Muscle of arm (tissue), 1 donor: ENCODE measurements at regions not wholly inside any gene's neighbourhood (a gene's known extent, or its start where the extent isn't known, plus 50 kb on each side); places are given as distances from the start of the nearest gene placed in this dataset.
"Not testable (repeated sequence)": the region's sequence is repeated elsewhere in the genome, so short reads cannot be mapped to it uniquely, and the experiment has no call there.

ENCODE experiments used
- DNase-seq: peaks from one replicate; pipeline ENCODE4 v3.0.0-alpha.2; 2013

DNA sequence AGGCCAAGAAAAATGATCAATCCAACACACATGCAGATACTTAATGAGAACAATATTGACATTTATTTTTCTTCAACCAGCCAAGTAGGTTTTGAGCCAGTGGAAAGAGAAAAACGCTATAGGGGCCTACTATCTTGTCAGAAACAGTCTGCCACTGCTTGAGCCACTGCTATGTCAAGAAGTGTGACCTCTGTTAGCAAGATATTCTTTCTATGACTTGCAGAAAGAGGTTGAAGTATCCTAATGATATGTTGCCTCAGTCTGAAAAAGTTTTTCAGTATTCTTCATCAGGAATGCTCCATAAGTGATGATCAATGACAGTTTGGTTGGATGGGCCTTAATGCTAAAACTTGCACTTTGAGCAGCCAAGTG, 328.4 kb upstream of the KCND2 start:
- no peak for DNase-seq

- no peak for DNase-seq
Measured at GRCh38 chr7:119945822-119946221, 327.2 kb upstream of the KCND2 start.

DNA sequence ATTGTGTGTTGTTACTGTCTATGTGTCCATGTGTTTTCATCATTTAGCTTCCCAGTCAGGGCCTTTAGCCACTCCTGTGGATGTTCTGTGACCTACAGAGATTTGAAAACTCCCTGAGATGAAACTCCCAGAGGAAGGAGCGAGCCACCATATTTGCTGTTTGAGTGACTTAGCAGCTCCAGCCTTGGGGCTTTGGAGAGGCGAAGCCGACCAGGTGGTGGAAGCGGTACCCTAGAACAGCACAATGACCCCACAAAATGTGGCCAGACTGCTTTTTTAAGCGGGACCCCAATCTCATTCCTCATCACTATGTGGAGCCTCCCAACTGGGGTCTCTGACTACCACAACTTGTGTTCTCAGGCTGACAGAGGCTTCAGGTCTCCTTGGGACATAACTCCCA, 323.9 kb upstream of the KCND2 start:
- DNase-seq: no peak

GRCh38 chr7:119950390-119951041, 322.5 kb upstream of the KCND2 start:
- DNase-seq: not testable (repeated sequence)

- DNase-seq: not testable (repeated sequence)
Measured at GRCh38 chr7:119951614-119952013, 321.4 kb upstream of the KCND2 start.

- DNase-seq: no peak
Measured at GRCh38 chr7:119957335-119957734, 315.6 kb upstream of the KCND2 start.

- DNase-seq: no peak
Measured at GRCh38 chr7:119959811-119960210, 313.2 kb upstream of the KCND2 start.

DNA sequence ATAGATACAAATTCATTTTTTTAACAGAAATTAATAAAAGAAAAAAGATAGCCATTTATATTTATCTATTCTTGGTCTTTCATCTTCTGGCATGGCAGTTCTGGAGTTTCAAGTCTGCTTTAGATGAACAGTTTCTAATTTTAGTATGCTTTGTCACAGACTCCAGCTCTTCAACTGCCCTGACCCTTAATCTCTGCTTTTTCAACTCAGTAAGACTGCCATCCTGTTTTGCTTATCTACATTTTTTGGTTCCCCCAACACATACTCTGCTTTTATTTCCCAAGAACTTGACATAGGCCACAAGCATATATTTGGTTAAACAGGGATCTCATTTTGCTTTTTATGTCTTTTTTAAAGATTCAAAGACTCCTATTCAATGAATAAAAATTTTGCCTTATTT, 309.3 kb upstream of the KCND2 start:
- no peak for DNase-seq

DNA sequence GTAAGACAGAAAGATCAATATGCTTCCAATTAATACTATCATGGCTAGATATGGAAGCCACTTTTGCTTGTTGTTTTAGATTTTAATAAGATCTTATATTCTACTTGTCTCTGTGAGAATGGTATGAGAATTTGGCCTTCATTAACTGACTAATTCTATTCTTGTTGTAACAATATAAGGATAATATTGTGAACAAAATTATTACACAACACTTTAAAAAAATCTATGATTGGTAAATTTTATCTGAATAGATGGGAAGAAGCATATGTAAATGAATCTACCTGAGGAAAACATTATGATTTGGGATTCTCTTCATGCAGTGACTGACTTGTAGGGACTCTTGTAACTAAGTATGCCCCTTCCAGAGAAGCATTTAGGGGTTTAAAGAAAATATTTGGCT, 308.9 kb upstream of the KCND2 start:
- no peak for DNase-seq

DNA sequence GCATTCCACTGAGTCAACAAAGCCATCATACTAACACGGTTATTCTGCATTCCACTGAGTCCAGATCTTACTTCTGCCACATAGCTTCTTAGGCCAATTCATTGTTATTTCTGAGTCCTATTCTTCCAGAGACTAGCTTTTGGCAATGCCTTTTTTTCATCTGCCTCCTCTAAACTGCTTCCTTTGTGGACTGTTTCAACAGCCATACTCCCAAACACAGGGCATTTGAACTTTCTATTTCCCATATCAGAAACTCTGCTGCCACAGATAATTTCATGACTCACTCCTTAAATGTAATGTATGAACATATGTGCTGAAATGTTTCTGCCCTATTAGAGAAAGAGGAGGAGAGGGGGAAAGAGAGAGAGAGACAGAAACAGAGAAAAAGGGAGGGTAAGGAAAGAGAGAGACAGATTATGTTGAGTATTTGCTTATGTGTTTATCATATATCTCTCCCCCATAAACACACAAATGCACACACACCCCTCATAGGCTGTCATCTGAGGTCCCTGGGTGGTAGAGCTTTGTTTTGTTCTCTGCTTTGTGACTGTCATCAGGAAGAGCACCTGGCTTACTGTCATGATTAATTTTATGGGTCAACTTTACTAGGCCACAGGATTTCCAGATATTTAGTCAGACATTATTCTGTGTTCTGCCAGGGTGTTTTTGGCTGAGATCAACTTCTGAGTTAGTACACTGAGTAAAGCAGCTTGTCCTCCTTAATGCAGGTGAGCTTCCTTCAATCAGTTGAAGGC, 308.0 kb upstream of the KCND2 start:
- no peak for DNase-seq

DNA sequence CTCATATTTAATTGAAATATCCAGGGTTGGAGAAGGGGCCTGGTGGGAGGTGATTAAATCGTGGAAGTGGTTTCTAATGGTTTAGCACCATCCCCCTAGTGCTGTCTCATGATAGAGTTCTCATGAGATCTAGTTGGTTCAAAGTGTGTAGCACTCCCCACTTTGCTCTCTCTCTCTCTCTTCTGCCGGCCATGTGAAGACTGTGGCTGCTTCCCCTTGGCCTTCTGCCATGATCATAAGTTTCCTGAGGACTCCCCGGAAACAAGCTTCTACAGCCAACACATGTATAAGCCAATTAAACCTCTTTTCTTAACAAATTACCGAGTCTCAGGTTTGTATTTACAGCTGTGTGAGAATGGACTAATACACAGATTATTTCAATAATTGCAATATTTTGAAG, 305.8 kb upstream of the KCND2 start:
- no peak for DNase-seq

DNA sequence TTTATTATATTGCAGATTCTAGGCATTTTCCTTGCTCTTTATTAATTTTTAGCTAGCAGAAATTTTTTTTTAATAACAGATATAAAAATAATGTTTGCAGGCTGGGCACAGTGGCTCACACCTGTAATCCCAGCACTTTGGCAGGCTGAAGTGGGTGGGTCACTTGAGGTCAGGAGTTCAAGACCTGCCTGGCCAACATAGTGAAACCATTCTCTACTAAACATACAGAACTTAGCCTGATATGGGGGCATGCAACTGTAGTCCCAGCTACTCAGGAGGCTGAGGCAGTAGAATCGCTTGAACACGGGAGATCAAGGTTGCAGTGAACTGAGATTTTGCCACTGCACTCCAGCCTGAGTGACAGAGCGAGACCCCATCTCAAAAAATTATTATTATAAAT, 304.6 kb upstream of the KCND2 start:
- not testable (repeated sequence) for DNase-seq

DNA sequence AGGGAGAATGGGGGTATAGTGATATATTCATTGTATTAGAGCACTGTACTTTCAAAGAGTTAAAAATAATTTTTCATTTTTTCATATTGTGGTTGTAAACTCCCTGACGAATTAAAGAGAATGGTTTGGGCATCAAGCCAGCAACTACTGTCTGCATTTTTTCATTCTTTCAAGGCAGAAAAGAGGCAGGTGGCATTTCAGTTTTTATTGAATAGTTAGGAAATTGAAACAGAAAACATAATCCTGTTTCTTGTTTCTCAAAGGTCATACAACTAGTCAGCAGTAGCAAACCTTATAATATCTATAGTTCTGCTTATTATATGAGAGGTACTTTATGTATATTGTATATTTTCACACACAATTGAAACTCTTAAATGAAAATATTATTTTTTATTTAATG, 303.9 kb upstream of the KCND2 start:
- DNase-seq: no peak

DNA sequence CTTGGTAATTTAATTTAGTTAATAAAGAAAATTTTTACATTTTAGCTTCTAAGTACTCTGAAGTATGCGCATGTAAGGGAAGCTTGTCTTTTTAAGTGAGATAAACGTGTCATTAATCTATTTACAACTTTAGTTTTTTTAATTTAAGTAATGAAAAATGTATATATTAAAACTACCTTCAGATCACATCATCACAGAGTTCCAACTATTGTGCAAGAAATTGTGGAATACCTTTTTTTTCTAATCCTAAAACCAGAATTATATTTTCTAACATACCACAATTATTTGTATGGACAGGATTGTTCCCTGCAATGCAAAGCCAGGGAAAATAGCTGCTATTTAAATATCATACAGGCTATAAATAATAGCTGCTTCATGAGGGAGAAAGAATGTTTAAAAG, 303.2 kb upstream of the KCND2 start:
- DNase-seq: no peak

- no peak for DNase-seq
Measured at GRCh38 chr7:119974972-119975371, 298.0 kb upstream of the KCND2 start.

DNA sequence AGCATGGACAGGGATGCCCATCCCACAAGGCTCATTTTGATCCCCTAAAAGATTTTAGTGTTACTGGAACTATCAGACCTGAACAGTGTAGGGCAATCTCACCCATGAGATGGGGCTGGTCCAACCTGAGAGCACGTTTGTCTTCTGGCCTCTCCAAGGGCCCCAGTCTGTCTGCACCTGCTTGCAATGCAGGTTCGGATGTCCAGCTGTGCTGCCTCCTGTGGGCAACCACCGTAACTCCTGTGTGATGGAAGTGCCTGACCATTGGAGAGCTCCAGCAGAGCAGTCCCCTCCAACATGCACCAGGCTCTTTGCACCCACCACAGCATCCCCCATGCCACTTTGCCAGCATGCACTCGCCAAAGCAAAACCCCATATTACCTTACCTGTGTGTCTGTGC, 290.1 kb upstream of the KCND2 start:
- DNase-seq: no peak

GRCh38 chr7:119983468-119983867, 289.5 kb upstream of the KCND2 start:
- DNase-seq: no peak

DNA sequence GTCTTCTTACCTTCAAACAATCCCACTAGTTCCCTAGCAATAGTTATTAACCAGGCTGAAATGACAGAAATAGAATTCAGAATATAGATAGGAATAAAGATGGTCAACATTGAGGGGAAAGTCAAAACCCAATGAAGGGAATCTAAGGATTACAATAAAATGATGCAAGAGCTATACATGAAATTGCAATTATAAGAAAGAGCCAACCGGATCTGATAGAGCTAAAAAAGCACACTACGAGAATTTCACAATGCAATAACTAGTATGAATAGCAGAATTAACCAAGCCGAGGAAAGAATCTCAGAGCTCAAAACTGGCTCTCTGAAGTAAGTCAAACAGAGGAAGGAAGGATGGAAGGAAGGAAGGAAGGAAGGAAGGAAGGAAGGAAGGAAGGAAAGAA, 288.7 kb upstream of the KCND2 start:
- DNase-seq: no peak

- no peak for DNase-seq
Measured at GRCh38 chr7:119988401-119988800, 284.6 kb upstream of the KCND2 start.

DNA sequence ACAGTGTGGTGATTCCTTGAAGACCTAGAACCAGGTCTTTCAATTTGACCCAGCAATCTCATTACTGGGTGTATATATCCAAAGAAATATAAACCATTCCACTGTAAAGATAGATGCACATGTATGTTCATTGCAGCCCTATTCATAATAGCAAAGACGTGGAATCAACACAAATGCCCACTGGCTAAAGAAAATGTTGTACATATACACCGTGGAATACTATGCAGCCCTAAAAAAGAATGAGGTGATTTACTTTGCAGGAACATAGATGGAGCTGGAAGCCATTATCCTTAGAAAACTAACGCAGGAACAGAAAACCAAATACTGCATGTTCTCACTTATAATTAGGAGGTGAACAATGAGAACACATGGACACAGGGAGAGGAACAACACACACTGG, 278.0 kb upstream of the KCND2 start:
- no peak for DNase-seq

DNA sequence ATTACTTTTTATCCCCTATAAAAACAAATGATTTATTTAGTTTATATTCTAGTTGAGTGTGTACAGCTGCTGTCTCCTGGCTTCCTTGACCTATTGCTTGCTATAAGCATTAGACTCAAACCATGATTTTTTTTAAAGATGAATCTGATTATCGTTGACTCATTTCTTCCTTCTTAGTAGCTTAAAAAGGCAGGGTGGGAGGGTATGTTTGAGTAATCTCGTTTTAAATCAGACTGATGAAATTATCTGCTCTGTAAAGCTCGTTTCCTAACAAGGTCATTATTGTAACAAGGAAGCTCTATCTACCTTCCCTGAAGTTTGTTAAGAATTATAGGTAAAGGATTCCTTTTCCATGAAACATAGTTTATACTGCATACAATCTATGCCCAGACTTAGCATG, 276.3 kb upstream of the KCND2 start:
- no peak for DNase-seq

- DNase-seq: no peak
Measured at GRCh38 chr7:119999738-120000475, 273.1 kb upstream of the KCND2 start.

DNA sequence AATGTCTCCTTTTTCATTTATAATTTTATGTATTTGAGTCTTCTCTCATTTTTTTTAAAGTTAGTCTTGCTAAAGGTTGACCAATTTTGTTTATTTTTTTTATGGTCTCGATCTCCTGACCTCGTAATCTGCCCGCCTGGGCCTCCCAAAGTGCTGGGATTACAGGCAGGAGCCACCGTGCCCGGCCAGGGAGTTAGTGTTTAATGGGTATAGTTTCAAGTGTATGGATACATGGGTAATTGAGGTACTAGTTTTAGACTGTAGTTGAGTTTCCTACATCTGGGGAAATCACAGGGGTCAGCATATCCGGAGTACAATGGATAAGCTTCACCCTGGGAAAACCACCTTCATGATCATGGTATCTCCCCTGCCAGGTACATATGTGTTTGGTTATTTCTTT, 267.3 kb upstream of the KCND2 start:
- DNase-seq: no peak
